ENCODE measurements at regions not wholly inside any gene's neighbourhood (a gene's known extent, or its start where the extent isn't known, plus 50 kb on each side); places are given as distances from the start of the nearest gene placed in this dataset.

GRCh38 chr3:105965384-105965783 lies 96.6 kb upstream of the CBLB start:
- no peaks in the 10 kb centered on the region for H3K36me3 ChIP-seq (ENCODE audit: control insufficient read depth, insufficient read depth, low read length)

GRCh38 chr3:105967117-105967516 lies 98.3 kb upstream of the CBLB start:
- H3K27ac ChIP-seq (ENCODE audit: low read depth, low read length), result no peak overlapping the region
- no peak overlapping the region for H3K9ac ChIP-seq (ENCODE audit: extremely low read depth, low read length, poor library complexity, severe bottlenecking)
- Mint-ChIP-seq H3K27ac (no peak overlapping the region), H3K27me3 (ENCODE audit: insufficient read depth) (peaks cover 5% of the 10 kb centered on the region), H3K4me3 (no peak overlapping the region), H3K36me3 (ENCODE audit: low read depth) (peaks cover 14% of the 10 kb centered on the region), H3K4me1 (no peaks in the 10 kb centered on the region), H3K9me3 (peaks cover 34% of the 10 kb centered on the region)
- 93 to 100% methylated on average over 1 of the region's 1 CpG for WGBS, 2 experiments (ENCODE audit: insufficient coverage in 1 of 2, insufficient read length in 1 of 2)
- no peaks in the 10 kb centered on the region for H3K36me3 ChIP-seq (ENCODE audit: control insufficient read depth, insufficient read depth, low read length)
- peaks cover 30% of the 10 kb centered on the region for H3K9me3 ChIP-seq (ENCODE audit: control insufficient read depth, low read length)
- DNase-seq, result no peak
- H3K4me3 ChIP-seq (ENCODE audit: low read length), result no peak overlapping the region
- TF ChIP-seq CTCF (conservative IDR thresholded peaks at IDR 0.05), result no peak
- H3K4me1 ChIP-seq (ENCODE audit: control insufficient read depth, insufficient read depth, low read length), result no peaks in the 10 kb centered on the region
- H3K27me3 ChIP-seq (ENCODE audit: control insufficient read depth, insufficient read depth, low read length, poor library complexity, severe bottlenecking), result no peaks in the 10 kb centered on the region

More at GRCh38 chr3:105965384-105965783, 96.6 kb upstream of the CBLB start:
- no peak overlapping the region for H3K27ac Mint-ChIP-seq
- peaks cover 34% of the 10 kb centered on the region for H3K9me3 Mint-ChIP-seq
- H3K4me3 Mint-ChIP-seq, result no peak overlapping the region
- peaks cover 5% of the 10 kb centered on the region for H3K27me3 Mint-ChIP-seq (ENCODE audit: insufficient read depth)
- peaks cover 4% of the 10 kb centered on the region for H3K4me1 Mint-ChIP-seq
- H3K27me3 ChIP-seq (ENCODE audit: control insufficient read depth, insufficient read depth, low read length, poor library complexity, severe bottlenecking), result no peaks in the 10 kb centered on the region
- H3K27ac ChIP-seq (ENCODE audit: low read depth, low read length), result no peak overlapping the region
- TF ChIP-seq CTCF (conservative IDR thresholded peaks at IDR 0.05), result no peak
- H3K9ac ChIP-seq (ENCODE audit: extremely low read depth, low read length, poor library complexity, severe bottlenecking), result no peak overlapping the region
- H3K36me3 Mint-ChIP-seq (ENCODE audit: low read depth), result peaks cover 13% of the 10 kb centered on the region
- 89 to 100% methylated on average over 1 to 3 of the region's 3 CpGs for WGBS, 2 experiments (ENCODE audit: insufficient coverage in 1 of 2, insufficient read length in 1 of 2)
- DNase-seq, result no peak
- peaks cover 29% of the 10 kb centered on the region for H3K9me3 ChIP-seq (ENCODE audit: control insufficient read depth, low read length)
- no peak overlapping the region for H3K4me3 ChIP-seq (ENCODE audit: low read length)
- no peaks in the 10 kb centered on the region for H3K4me1 ChIP-seq (ENCODE audit: control insufficient read depth, insufficient read depth, low read length)

GRCh38 chr3:105970283-105970682 lies 101.5 kb upstream of the CBLB start:
- TF ChIP-seq CTCF (conservative IDR thresholded peaks at IDR 0.05), result no peak
- Histone ChIP-seq H3K36me3 (ENCODE audit: control insufficient read depth, insufficient read depth, low read length) (no peaks in the 10 kb centered on the region), H3K4me1 (ENCODE audit: control insufficient read depth, insufficient read depth, low read length) (no peaks in the 10 kb centered on the region), H3K27me3 (ENCODE audit: control insufficient read depth, insufficient read depth, low read length, poor library complexity, severe bottlenecking) (no peaks in the 10 kb centered on the region), H3K9ac (ENCODE audit: extremely low read depth, low read length, poor library complexity, severe bottlenecking) (no peak overlapping the region), H3K27ac (ENCODE audit: low read depth, low read length) (no peak overlapping the region), H3K4me3 (ENCODE audit: low read length) (no peak overlapping the region), H3K9me3 (ENCODE audit: control insufficient read depth, low read length) (peaks cover 24% of the 10 kb centered on the region)
- H3K36me3 Mint-ChIP-seq (ENCODE audit: low read depth), result peaks cover 11% of the 10 kb centered on the region
- peaks cover 26% of the 10 kb centered on the region for H3K9me3 Mint-ChIP-seq
- no peak for DNase-seq
- H3K4me3 Mint-ChIP-seq, result no peak overlapping the region
- no peaks in the 10 kb centered on the region for H3K4me1 Mint-ChIP-seq
- no peak overlapping the region for H3K27ac Mint-ChIP-seq
- H3K27me3 Mint-ChIP-seq (ENCODE audit: insufficient read depth), result peaks cover 5% of the 10 kb centered on the region
- WGBS, 2 experiments (ENCODE audit: insufficient coverage in 1 of 2, insufficient read length in 1 of 2), result 64 to 71% methylated on average over 1 of the region's 1 CpG

Data from endodermal cell (in vitro differentiated cells).